ENCODE measurements at regions not wholly inside any gene's neighbourhood (a gene's known extent, or its start where the extent isn't known, plus 50 kb on each side); places are given as distances from the start of the nearest gene placed in this dataset.

GRCh38 chr17:36791150-36791941 lies 145.9 kb upstream of the LHX1 start:
- Mint-ChIP-seq H3K4me1 (no peaks in the 10 kb centered on the region), H3K9me3 (no peaks in the 10 kb centered on the region), H3K4me3 (no peak overlapping the region), H3K36me3 (no peaks in the 10 kb centered on the region), H3K27me3 (ENCODE audit: low read depth) (peaks cover 71% of the 10 kb centered on the region), H3K27ac (no peak overlapping the region)
- DNase-seq (ENCODE audit: low spot score in 2 of 2, unreplicated experiment in 2 of 2), result no peak
- TF ChIP-seq CTCF (IDR thresholded peaks at IDR 0.05; ENCODE audit: unreplicated experiment), result no peak

GRCh38 chr17:36791942-36792475 lies 145.3 kb upstream of the LHX1 start:
- Mint-ChIP-seq H3K36me3 (no peaks in the 10 kb centered on the region), H3K27me3 (ENCODE audit: low read depth) (peaks cover 69% of the 10 kb centered on the region), H3K4me3 (no peak overlapping the region), H3K4me1 (no peaks in the 10 kb centered on the region), H3K27ac (no peak overlapping the region), H3K9me3 (no peaks in the 10 kb centered on the region)
- no peak for TF ChIP-seq CTCF (IDR thresholded peaks at IDR 0.05; ENCODE audit: unreplicated experiment)
- DNase-seq (ENCODE audit: low spot score in 2 of 2, unreplicated experiment in 2 of 2), result no peak

DNA sequence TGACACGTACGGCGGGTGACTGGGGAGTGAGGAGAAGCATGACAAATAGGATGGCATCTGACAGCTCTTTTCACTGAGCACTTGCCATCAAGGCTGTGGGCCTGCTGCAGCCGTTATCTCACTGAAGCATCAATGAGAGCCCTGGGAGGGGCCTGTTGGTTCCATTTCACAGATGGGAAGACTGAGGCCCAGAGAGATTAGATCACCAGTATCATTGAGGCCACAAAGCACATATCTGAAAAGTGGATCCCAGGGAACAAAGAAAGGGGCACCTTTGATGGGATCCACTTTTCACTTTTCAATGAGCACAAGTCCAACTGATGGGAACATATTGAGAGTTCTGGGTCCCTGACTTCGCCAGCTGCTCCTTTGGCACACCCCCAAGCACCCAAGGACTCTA lies 144.4 kb upstream of the LHX1 start:
- Mint-ChIP-seq H3K27ac (no peak overlapping the region), H3K4me1 (no peaks in the 10 kb centered on the region), H3K4me3 (no peak overlapping the region), H3K36me3 (no peaks in the 10 kb centered on the region), H3K9me3 (no peaks in the 10 kb centered on the region), H3K27me3 (ENCODE audit: low read depth) (peaks cover 62% of the 10 kb centered on the region)
- DNase-seq (ENCODE audit: low spot score in 2 of 2, unreplicated experiment in 2 of 2), result no peak
- TF ChIP-seq CTCF (IDR thresholded peaks at IDR 0.05; ENCODE audit: unreplicated experiment), result no peak

- Mint-ChIP-seq H3K9me3 (no peaks in the 10 kb centered on the region), H3K4me3 (no peak overlapping the region), H3K4me1 (no peaks in the 10 kb centered on the region), H3K27ac (no peak overlapping the region), H3K36me3 (no peaks in the 10 kb centered on the region), H3K27me3 (ENCODE audit: low read depth) (peaks cover 53% of the 10 kb centered on the region)
- TF ChIP-seq CTCF (IDR thresholded peaks at IDR 0.05; ENCODE audit: unreplicated experiment), result no peak
- no peak for DNase-seq (ENCODE audit: low spot score in 2 of 2, unreplicated experiment in 2 of 2)
These were observed 143.3 kb upstream of the LHX1 start for GRCh38 chr17:36793976-36794375.

DNA sequence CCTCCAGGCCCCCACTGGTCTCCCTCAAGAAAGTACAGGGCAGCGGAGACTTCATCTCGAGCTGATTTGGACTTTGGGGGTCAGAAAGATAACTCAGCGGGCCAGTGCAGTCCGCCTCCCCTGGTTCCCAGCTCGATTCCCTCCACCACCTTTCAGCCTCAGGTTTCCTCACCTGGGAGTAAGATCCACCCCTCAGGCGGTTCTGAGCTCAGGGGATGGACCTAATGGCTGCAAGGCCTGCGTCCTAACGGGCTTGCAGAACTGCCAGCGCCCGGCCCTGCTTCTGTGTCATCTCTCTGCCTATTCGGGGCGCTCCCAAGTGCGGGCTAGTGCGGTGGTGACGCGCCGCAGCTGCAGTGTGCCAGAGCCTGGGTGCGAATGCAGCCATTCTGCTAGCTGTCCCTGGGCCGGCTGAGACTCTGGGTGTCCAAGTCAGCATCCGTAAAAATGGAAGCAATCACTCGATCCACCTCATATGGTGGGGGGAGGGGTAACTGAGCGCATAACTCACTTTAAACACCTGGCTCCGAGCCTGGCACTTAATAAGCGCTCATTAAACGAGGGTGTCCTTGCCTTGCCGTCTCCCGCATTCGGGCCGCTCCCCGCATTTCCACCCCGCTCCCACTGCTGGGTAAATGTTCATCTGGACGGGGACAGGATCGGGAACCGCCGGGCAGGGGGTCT lies 129.6 kb upstream of the LHX1 start:
- Mint-ChIP-seq H3K9me3 (no peaks in the 10 kb centered on the region), H3K27ac (no peak overlapping the region), H3K27me3 (ENCODE audit: low read depth) (peaks cover 93% of the 10 kb centered on the region), H3K36me3 (no peaks in the 10 kb centered on the region), H3K4me1 (peaks cover 7% of the 10 kb centered on the region), H3K4me3 (no peak overlapping the region)
- no peak for TF ChIP-seq CTCF (IDR thresholded peaks at IDR 0.05; ENCODE audit: unreplicated experiment)
- no peak for DNase-seq (ENCODE audit: low spot score in 2 of 2, unreplicated experiment in 2 of 2)

All from mesothelial cell of epicardium (in vitro differentiated cells).